GM23338 (cell line): ENCODE measurements at regions not wholly inside any gene's neighbourhood (a gene's known extent, or its start where the extent isn't known, plus 50 kb on each side); places are given as distances from the start of the nearest gene placed in this dataset.

Experiments
- ATAC-seq: fragments of 200-7000 bp; cut with Tn5 transposase; 3 replicates; pipeline ENCODE4 v1.9.1; 2020
- DNase-seq: peaks from one replicate; pipeline ENCODE4 v3.0.0-alpha.2; 2015; ENCODE audit warnings: low spot score
- H2AFZ ChIP-seq: fragments of 200-600 bp; sonication (generic); 2 replicates; pipeline ENCODE4 v1.8.0; 2016; ENCODE audit warnings: antibody characterized with exemption, mild to moderate bottlenecking, moderate library complexity
- H3F3A ChIP-seq: fragments of 200-600 bp; sonication (generic); replicated peaks from 2 replicates; pipeline ENCODE4 v1.8.0; 2017; ENCODE audit warnings: antibody characterized with exemption, mixed run types, low read depth
- H3K27ac ChIP-seq: fragments of 200-600 bp; sonication (generic); 2 replicates; pipeline ENCODE4 v1.6.1; 2016; ENCODE audit warnings: low read depth
- H3K27me3 ChIP-seq: fragments of 200-600 bp; sonication (generic); 2 replicates; pipeline ENCODE4 v1.8.0; 2016; ENCODE audit warnings: mild to moderate bottlenecking, mixed run types, moderate library complexity; ENCODE audit not compliant: insufficient read depth
- H3K36me3 ChIP-seq: fragments of 200-600 bp; sonication (generic); 2 replicates; pipeline ENCODE4 v1.8.0; 2016; ENCODE audit warnings: mild to moderate bottlenecking; ENCODE audit not compliant: insufficient read depth
- H3K4me1 ChIP-seq: fragments of 200-600 bp; sonication (generic); 2 replicates; pipeline ENCODE4 v1.8.0; 2016; ENCODE audit warnings: mild to moderate bottlenecking, moderate library complexity; ENCODE audit not compliant: insufficient read depth
- H3K4me2 ChIP-seq: fragments of 200-600 bp; sonication (generic); 2 replicates; pipeline ENCODE4 v1.7.1; 2017; ENCODE audit warnings: mixed run types
- H3K4me3 ChIP-seq: fragments of 200-600 bp; sonication (generic); 2 replicates; pipeline ENCODE4 v1.6.1; 2016; ENCODE audit warnings: mixed run types
- H3K79me2 ChIP-seq: fragments of 200-600 bp; sonication (generic); replicated peaks from 2 replicates; pipeline ENCODE4 v1.8.0; 2017; ENCODE audit warnings: mild to moderate bottlenecking; ENCODE audit not compliant: insufficient read depth
- H3K9me2 ChIP-seq: fragments of 200-600 bp; sonication (generic); 2 replicates; pipeline ENCODE4 v1.8.0; 2017; ENCODE audit not compliant: insufficient read depth
- H4K20me1 ChIP-seq: fragments of 200-600 bp; sonication (generic); replicated peaks from 2 replicates; pipeline ENCODE4 v1.8.0; 2017; ENCODE audit warnings: mild to moderate bottlenecking; ENCODE audit not compliant: insufficient read depth
- H3K27ac Mint-ChIP-seq: 2 replicates; pipeline ENCODE4 v1.8.0; 2020; ENCODE audit warnings: inconsistent platforms, mild to moderate bottlenecking, moderate library complexity, mixed read lengths
- H3K27me3 Mint-ChIP-seq: 3 replicates; pipeline ENCODE4 v1.8.0; 2022; ENCODE audit warnings: low read depth, mild to moderate bottlenecking, moderate library complexity, mixed read lengths, inconsistent platforms; ENCODE audit not compliant: insufficient read depth, poor library complexity
- H3K36me3 Mint-ChIP-seq: 3 replicates; pipeline ENCODE4 v1.8.0; 2021; ENCODE audit warnings: low read depth, mild to moderate bottlenecking, inconsistent platforms, moderate library complexity, mixed read lengths
- H3K4me1 Mint-ChIP-seq: 3 replicates; pipeline ENCODE4 v1.8.0; 2020; ENCODE audit warnings: mild to moderate bottlenecking, inconsistent platforms, mixed read lengths
- H3K4me3 Mint-ChIP-seq: 3 replicates; pipeline ENCODE4 v1.8.0; 2021; ENCODE audit warnings: moderate library complexity, mild to moderate bottlenecking, inconsistent platforms, mixed read lengths
- H3K9me3 Mint-ChIP-seq: 3 replicates; pipeline ENCODE4 v1.8.0; 2020; ENCODE audit warnings: moderate library complexity, mild to moderate bottlenecking, inconsistent platforms, mixed read lengths
- CREB1 ChIP-seq: fragments of 250-450 bp; sonication (Bioruptor Pico); IDR thresholded peaks from 2 replicates; pipeline ENCODE4 v1.5.0; 2020; ENCODE audit warnings: low read depth, mild to moderate bottlenecking, moderate library complexity
- JUNB ChIP-seq: IDR thresholded peaks from one replicate; pipeline ENCODE4 v1.6.1; 2016; ENCODE audit warnings: antibody characterized with exemption; ENCODE audit not compliant: unreplicated experiment
- POLR2AphosphoS5 ChIP-seq: IDR thresholded peaks from 2 replicates; pipeline ENCODE4 v1.6.1; 2016; ENCODE audit warnings: antibody characterized with exemption, low read depth
- STAT1 ChIP-seq: IDR thresholded peaks from one replicate; pipeline ENCODE4 v1.6.1; 2016; ENCODE audit warnings: antibody characterized with exemption; ENCODE audit not compliant: unreplicated experiment
- ZNF114 ChIP-seq: fragments of 250-450 bp; sonication (Bioruptor Pico); IDR thresholded peaks from 2 replicates; pipeline ENCODE4 v1.5.0; 2020; ENCODE audit warnings: mild to moderate bottlenecking, moderate library complexity
- ZNF462 ChIP-seq: fragments of 250-450 bp; sonication (Bioruptor Pico); IDR thresholded peaks from 2 replicates; pipeline ENCODE4 v1.5.0; 2020; ENCODE audit warnings: mild to moderate bottlenecking, moderate library complexity
- TF ChIP-seq, protein P1 (sequence below): IDR thresholded peaks from one replicate; pipeline ENCODE4 v1.6.1; 2018; ENCODE audit warnings: antibody characterized with exemption; ENCODE audit not compliant: unreplicated experiment
- TF ChIP-seq, protein P2 (sequence below), 2 experiments: fragments of 200-600 bp in 1 of 2; sonication (generic) in 1 of 2; conservative IDR thresholded peaks; 2 replicates each; pipeline versions ENCODE4 v1.5.1 to v1.6.1; 2016 to 2017; ENCODE audit warnings: antibody characterized with exemption in 2 of 2, low read depth in 2 of 2, mild to moderate bottlenecking in 2 of 2, moderate library complexity in 1 of 2
- TF ChIP-seq, protein P3 (sequence below): IDR thresholded peaks from 2 replicates; pipeline ENCODE4 v1.6.1; 2016; ENCODE audit warnings: antibody characterized with exemption

- H3K4me1 Mint-ChIP-seq = no peaks in the 10 kb centered on the region
- H3K27ac ChIP-seq = no peak overlapping the region
- no peak for ATAC-seq
- no peak overlapping the region for H3K4me3 Mint-ChIP-seq
- no peak overlapping the region for H3K27ac Mint-ChIP-seq
- no peaks in the 10 kb centered on the region for H4K20me1 ChIP-seq
- H3K4me2 ChIP-seq = no peak overlapping the region
- no peaks in the 10 kb centered on the region for H3K4me1 ChIP-seq
- peaks cover 2% of the 10 kb centered on the region for H3K27me3 Mint-ChIP-seq
- H3K36me3 ChIP-seq = no peaks in the 10 kb centered on the region
- DNase-seq = no peak
- no peaks in the 10 kb centered on the region for H3K9me3 Mint-ChIP-seq
- H3K79me2 ChIP-seq = no peaks in the 10 kb centered on the region
- TF ChIP-seq POLR2AphosphoS5 = no peak
- TF ChIP-seq JUNB = no peak
- TF ChIP-seq, protein P1, sequence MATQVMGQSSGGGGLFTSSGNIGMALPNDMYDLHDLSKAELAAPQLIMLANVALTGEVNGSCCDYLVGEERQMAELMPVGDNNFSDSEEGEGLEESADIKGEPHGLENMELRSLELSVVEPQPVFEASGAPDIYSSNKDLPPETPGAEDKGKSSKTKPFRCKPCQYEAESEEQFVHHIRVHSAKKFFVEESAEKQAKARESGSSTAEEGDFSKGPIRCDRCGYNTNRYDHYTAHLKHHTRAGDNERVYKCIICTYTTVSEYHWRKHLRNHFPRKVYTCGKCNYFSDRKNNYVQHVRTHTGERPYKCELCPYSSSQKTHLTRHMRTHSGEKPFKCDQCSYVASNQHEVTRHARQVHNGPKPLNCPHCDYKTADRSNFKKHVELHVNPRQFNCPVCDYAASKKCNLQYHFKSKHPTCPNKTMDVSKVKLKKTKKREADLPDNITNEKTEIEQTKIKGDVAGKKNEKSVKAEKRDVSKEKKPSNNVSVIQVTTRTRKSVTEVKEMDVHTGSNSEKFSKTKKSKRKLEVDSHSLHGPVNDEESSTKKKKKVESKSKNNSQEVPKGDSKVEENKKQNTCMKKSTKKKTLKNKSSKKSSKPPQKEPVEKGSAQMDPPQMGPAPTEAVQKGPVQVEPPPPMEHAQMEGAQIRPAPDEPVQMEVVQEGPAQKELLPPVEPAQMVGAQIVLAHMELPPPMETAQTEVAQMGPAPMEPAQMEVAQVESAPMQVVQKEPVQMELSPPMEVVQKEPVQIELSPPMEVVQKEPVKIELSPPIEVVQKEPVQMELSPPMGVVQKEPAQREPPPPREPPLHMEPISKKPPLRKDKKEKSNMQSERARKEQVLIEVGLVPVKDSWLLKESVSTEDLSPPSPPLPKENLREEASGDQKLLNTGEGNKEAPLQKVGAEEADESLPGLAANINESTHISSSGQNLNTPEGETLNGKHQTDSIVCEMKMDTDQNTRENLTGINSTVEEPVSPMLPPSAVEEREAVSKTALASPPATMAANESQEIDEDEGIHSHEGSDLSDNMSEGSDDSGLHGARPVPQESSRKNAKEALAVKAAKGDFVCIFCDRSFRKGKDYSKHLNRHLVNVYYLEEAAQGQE = no peak
- no peak for TF ChIP-seq STAT1
- TF ChIP-seq CREB1 = no peak
- TF ChIP-seq, protein P2, sequence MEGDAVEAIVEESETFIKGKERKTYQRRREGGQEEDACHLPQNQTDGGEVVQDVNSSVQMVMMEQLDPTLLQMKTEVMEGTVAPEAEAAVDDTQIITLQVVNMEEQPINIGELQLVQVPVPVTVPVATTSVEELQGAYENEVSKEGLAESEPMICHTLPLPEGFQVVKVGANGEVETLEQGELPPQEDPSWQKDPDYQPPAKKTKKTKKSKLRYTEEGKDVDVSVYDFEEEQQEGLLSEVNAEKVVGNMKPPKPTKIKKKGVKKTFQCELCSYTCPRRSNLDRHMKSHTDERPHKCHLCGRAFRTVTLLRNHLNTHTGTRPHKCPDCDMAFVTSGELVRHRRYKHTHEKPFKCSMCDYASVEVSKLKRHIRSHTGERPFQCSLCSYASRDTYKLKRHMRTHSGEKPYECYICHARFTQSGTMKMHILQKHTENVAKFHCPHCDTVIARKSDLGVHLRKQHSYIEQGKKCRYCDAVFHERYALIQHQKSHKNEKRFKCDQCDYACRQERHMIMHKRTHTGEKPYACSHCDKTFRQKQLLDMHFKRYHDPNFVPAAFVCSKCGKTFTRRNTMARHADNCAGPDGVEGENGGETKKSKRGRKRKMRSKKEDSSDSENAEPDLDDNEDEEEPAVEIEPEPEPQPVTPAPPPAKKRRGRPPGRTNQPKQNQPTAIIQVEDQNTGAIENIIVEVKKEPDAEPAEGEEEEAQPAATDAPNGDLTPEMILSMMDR (conservative IDR thresholded peaks at IDR 0.05; ENCODE audit: low read depth in 2 of 2) = no peak
- no peak for TF ChIP-seq ZNF114 (CRISPR knock-in tag)
- H3F3A ChIP-seq = no peaks in the 10 kb centered on the region
- no peaks in the 10 kb centered on the region for H3K36me3 Mint-ChIP-seq
- 0 out of 2 replicates have a peak, but pooled peaks cover 2% of the 10 kb centered on the region for H3K9me2 ChIP-seq
- no peaks in the 10 kb centered on the region for H3K27me3 ChIP-seq
- no peak overlapping the region for H3K4me3 ChIP-seq
- H2AFZ ChIP-seq = no peak overlapping the region
These were observed 1263.2 kb downstream of the FAM181B start for GRCh38 chr11:81470446-81470845.

DNA sequence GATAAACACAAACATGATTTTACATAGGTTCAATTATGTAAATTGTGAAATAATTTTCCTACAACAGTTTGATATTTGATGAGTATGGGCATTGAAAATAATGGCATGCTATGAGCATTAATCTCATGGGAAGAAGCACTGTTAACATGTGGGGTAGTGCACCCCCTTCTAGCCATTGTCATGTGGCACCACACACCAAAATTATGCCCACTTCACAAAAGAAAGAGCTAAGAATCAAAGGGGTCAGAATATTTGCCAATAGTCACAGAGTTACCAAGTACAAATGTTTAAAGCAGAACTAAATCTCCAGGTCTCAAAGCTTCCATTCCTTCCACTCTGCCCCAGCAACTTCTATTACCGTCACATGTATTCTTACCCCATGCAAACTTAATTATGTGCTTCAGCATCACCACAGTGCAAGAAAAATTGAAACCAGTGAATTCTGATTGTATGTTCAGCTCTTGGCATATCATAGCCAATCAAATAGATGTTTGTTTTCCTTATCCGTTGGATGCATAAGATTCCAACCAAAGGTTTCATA is 1273.8 kb downstream of the FAM181B start:
- Histone ChIP-seq H4K20me1 (no peaks in the 10 kb centered on the region), H3K4me3 (no peak overlapping the region), H3K36me3 (no peaks in the 10 kb centered on the region), H3K4me1 (peaks cover 3% of the 10 kb centered on the region; the same call in 1 of the 2 replicates), H3K4me2 (no peak overlapping the region), H3K27ac (no peak overlapping the region), H3K27me3 (no peaks in the 10 kb centered on the region), H3K9me2 (no peaks in the 10 kb centered on the region), H2AFZ (no peak overlapping the region; the same call in 1 of the 2 replicates), H3F3A (no peaks in the 10 kb centered on the region), H3K79me2 (no peaks in the 10 kb centered on the region)
- no peak for DNase-seq
- no peak for ATAC-seq
- Mint-ChIP-seq H3K36me3 (no peaks in the 10 kb centered on the region), H3K27me3 (peaks cover 4% of the 10 kb centered on the region), H3K27ac (no peak overlapping the region), H3K4me3 (no peak overlapping the region), H3K9me3 (no peaks in the 10 kb centered on the region), H3K4me1 (no peaks in the 10 kb centered on the region; the same call in none of the 3 replicates)
- TF ChIP-seq, protein P3, sequence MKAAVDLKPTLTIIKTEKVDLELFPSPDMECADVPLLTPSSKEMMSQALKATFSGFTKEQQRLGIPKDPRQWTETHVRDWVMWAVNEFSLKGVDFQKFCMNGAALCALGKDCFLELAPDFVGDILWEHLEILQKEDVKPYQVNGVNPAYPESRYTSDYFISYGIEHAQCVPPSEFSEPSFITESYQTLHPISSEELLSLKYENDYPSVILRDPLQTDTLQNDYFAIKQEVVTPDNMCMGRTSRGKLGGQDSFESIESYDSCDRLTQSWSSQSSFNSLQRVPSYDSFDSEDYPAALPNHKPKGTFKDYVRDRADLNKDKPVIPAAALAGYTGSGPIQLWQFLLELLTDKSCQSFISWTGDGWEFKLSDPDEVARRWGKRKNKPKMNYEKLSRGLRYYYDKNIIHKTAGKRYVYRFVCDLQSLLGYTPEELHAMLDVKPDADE = no peak
- TF ChIP-seq ZNF462 (CRISPR knock-in tag) = no peak
